NAMALWA (cell line): ENCODE measurements at regions not wholly inside any gene's neighbourhood (a gene's known extent, or its start where the extent isn't known, plus 50 kb on each side); places are given as distances from the start of the nearest gene placed in this dataset.

Source experiments
- DNase-seq: peaks from one replicate; pipeline ENCODE4 v3.0.0-alpha.2; 2015; ENCODE audit warnings: low spot score

GRCh38 chr2:45275242-45275805 is 266.1 kb upstream of the SIX2 start:
- DNase-seq: no peak

- no peak for DNase-seq
Observed at GRCh38 chr2:45274250-45274926, 265.1 kb upstream of the SIX2 start.

- no peak for DNase-seq
Observed at GRCh38 chr2:45273412-45274249, 264.4 kb upstream of the SIX2 start.

GRCh38 chr2:45272549-45273265 is 263.5 kb upstream of the SIX2 start:
- no peak for DNase-seq

GRCh38 chr2:45269149-45269793 is 260.0 kb upstream of the SIX2 start:
- DNase-seq: no peak

- DNase-seq: no peak
Observed at GRCh38 chr2:45268631-45269030, 259.4 kb upstream of the SIX2 start.

- DNase-seq: no peak
Observed at GRCh38 chr2:45267062-45267792, 258.0 kb upstream of the SIX2 start.

GRCh38 chr2:45265336-45265735 is 256.1 kb upstream of the SIX2 start:
- DNase-seq: no peak

GRCh38 chr2:45264227-45265225 is 255.3 kb upstream of the SIX2 start:
- DNase-seq: no peak

GRCh38 chr2:45263147-45263546 is 253.9 kb upstream of the SIX2 start:
- peak; percentile 59 for DNase-seq

- peak; percentile 16 for DNase-seq
Observed at GRCh38 chr2:45261746-45262145, 252.5 kb upstream of the SIX2 start.

- DNase-seq: no peak
Observed at GRCh38 chr2:45260946-45261345, 251.7 kb upstream of the SIX2 start.

- DNase-seq: no peak
Observed at GRCh38 chr2:45259547-45260160, 250.4 kb upstream of the SIX2 start.

GRCh38 chr2:45259138-45259537 is 249.9 kb upstream of the SIX2 start:
- no peak for DNase-seq

- peak; percentile 22 for DNase-seq
Observed at GRCh38 chr2:45258311-45258710, 249.1 kb upstream of the SIX2 start.

- DNase-seq: no peak
Observed at GRCh38 chr2:45257820-45258219, 248.6 kb upstream of the SIX2 start.

GRCh38 chr2:45256867-45257641 is 247.8 kb upstream of the SIX2 start:
- no peak for DNase-seq

- no peak for DNase-seq
Observed at GRCh38 chr2:45256173-45256866, 247.1 kb upstream of the SIX2 start.
